HG03469 (cell line): ENCODE measurements at regions not wholly inside any gene's neighbourhood (a gene's known extent, or its start where the extent isn't known, plus 50 kb on each side); places are given as distances from the start of the nearest gene placed in this dataset.
"Not testable (repeated sequence)": the region's sequence is repeated elsewhere in the genome, so short reads cannot be mapped to it uniquely, and the experiment has no call there.

Experiments used
- ATAC-seq: cut with Tn5 transposase; IDR thresholded peaks from one replicate; pipeline ENCODE4 v1.9.1; 2021; ENCODE audit warnings: mild to moderate bottlenecking, moderate library complexity, moderate number of reproducible peaks; ENCODE audit not compliant: unreplicated experiment

GRCh38 chrY:18393633-18394032 is 152.9 kb upstream of the HSFY1 start:
- not testable (repeated sequence) for ATAC-seq

- not testable (repeated sequence) for ATAC-seq
Measured at GRCh38 chrY:18420846-18421245, 125.7 kb upstream of the HSFY1 start.

GRCh38 chrY:18421457-18421856 is 125.1 kb upstream of the HSFY1 start:
- peak; percentile 75 for ATAC-seq

GRCh38 chrY:18423970-18424608 is 122.4 kb upstream of the HSFY1 start:
- ATAC-seq, result not testable (repeated sequence)

- not testable (repeated sequence) for ATAC-seq
Measured at GRCh38 chrY:18433540-18433939, 113.0 kb upstream of the HSFY1 start.

DNA sequence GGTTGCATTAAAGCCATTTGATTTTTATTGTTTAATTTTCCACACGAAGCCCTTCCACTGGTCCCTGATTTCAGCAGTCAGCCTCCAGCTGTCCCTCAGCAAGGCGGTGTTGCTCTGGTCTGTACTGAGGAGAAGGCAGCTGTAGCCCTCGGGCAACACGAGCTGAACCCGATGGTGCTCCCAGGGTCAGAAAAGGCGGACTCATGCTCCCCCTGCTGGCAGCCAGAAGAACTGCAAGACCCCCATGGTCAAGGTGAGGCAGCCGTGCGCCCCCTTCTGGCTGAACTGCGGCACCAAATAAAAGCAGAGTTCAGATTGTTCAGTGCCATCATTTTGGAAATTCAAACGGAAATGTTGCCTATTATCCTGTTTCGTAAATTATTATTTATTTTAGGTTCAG is 100.7 kb upstream of the HSFY1 start:
- peak; percentile 81 for ATAC-seq

GRCh38 chrY:18452815-18453214 is 93.7 kb upstream of the HSFY1 start:
- ATAC-seq, result not testable (repeated sequence)

DNA sequence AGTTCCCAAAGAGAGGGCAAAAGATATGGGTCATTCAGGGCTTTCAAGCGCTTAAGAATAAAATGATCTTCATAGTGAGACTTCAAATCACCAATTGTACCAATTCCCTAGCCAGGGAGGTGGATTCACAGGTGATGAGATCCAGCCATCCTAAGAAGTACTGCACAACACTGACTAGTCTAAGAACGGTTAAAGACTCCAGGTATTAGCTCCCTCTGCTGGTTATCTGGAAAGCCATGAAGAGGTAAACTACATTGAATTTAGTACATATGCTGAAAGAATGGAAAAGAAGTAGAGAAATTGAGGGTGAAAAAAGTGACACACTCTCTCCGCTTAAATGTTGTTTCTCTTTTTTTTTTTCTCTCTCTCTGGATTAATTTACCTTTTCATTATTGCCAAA is 87.4 kb upstream of the HSFY1 start:
- not testable (repeated sequence) for ATAC-seq

GRCh38 chrY:18461211-18461911 is 85.2 kb upstream of the HSFY1 start:
- ATAC-seq, result not testable (repeated sequence)

DNA sequence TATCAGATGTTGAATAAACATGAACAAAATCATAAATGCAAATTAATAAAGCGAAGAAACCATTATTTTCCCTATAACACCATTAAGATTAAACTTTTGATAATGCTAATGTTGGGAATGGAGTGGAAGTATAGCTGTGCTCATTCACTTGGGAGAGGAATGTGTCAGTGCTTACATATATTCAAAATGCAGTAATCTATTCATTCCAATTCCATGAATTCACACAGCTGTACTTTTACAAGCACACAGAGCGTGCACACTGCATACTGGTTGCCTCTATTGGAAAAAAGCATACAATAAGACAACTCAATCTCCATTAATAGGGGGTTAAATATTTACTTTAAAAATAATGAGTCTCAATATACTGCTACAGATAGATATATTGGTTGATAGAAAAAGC is 81.7 kb upstream of the HSFY1 start:
- not testable (repeated sequence) for ATAC-seq

DNA sequence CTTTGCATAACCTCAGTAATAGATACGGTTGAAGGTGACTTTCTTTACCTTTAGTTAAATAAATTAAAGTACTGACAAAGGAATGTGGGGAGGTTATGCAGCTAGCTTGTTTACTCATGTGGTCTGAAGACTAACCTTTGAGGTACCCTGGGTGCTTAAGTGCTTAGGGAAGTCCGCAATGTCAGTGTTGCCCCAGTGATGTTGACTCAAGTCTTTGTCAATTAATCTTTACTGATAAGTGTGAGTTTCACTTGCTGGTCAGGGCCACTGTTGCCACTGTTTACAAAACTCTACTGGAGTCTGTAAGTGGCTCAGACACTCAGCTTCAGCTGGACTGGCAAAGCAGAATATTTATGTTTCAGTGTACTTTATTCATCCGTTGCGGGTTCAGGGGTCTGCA is 79.9 kb upstream of the HSFY1 start:
- not testable (repeated sequence) for ATAC-seq

DNA sequence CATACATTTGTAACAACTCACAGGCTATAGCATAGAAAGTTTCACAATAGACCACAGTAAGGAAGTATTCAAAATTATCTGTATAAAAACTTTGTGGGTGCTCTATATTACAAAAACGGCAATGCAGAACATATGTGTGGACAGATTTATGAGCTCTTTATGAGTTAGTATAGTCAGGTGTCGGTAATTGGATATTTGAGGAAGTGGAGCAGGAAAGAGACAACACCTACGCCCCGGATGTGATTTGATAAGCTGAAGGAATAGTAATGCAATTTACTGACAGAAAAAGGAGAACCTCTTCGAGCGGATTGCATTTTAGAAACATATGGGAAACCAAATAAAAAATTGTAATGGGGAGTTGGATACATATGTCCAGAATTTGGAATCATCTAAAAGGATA is 63.2 kb upstream of the HSFY1 start:
- not testable (repeated sequence) for ATAC-seq
